T-helper 2 cell treated with Interferon-gamma antibody and Interleukin-4, amounts not matched to agents 5 μg/mL and 100 μg/mL, for 36 hours (primary cell): ENCODE measurements at regions not wholly inside any gene's neighbourhood (a gene's known extent, or its start where the extent isn't known, plus 50 kb on each side); places are given as distances from the start of the nearest gene placed in this dataset.
"Not testable (repeated sequence)": the region's sequence is repeated elsewhere in the genome, so short reads cannot be mapped to it uniquely, and the experiment has no call there.

Experiments used
- DNase-seq: peaks from one replicate; pipeline ENCODE4 v3.0.0; 2021; ENCODE audit warnings: low spot score
- H3K27ac Mint-ChIP-seq: one replicate; pipeline ENCODE4 v1.8.0; 2021; ENCODE audit warnings: mild to moderate bottlenecking, mixed read lengths
- H3K27me3 Mint-ChIP-seq: one replicate; pipeline ENCODE4 v1.8.0; 2021; ENCODE audit warnings: low read depth, mixed read lengths
- H3K36me3 Mint-ChIP-seq: one replicate; pipeline ENCODE4 v1.8.0; 2021; ENCODE audit warnings: low read depth, mixed read lengths
- H3K4me1 Mint-ChIP-seq: one replicate; pipeline ENCODE4 v1.8.0; 2021; ENCODE audit warnings: low read depth, mixed read lengths
- H3K4me3 Mint-ChIP-seq: one replicate; pipeline ENCODE4 v1.8.0; 2022; ENCODE audit warnings: mild to moderate bottlenecking, moderate library complexity, mixed read lengths
- H3K9me3 Mint-ChIP-seq: one replicate; pipeline ENCODE4 v1.8.0; 2021; ENCODE audit warnings: mixed read lengths

DNA sequence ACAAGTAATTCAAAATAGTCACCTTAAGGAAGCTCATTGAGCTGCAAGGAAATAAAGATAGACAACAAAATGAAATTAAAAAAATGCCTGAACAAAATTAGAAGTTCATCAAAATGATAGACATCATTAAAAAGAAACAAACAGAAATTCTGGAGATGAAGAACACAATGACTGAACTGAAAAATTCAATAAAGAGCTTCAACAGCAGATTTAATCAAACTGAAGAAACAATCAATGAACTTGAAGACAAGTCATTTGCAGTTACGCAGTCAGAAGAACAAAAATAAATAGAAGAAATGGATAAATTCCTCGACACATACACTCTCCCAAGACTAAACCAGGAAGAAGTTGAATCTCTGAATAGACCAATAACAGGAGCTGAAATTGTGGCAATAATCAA lies 390.0 kb upstream of the SPAG17 start:
- peaks cover 27% of the 10 kb centered on the region for H3K9me3 Mint-ChIP-seq
- H3K27me3 Mint-ChIP-seq = no peaks in the 10 kb centered on the region
- no peaks in the 10 kb centered on the region for H3K36me3 Mint-ChIP-seq
- H3K4me1 Mint-ChIP-seq = no peaks in the 10 kb centered on the region
- DNase-seq = no peak
- no peak overlapping the region for H3K4me3 Mint-ChIP-seq
- H3K27ac Mint-ChIP-seq = no peak overlapping the region

- H3K4me3 Mint-ChIP-seq = no peak overlapping the region
- H3K27ac Mint-ChIP-seq = no peak overlapping the region
- peaks cover 12% of the 10 kb centered on the region for H3K9me3 Mint-ChIP-seq
- H3K36me3 Mint-ChIP-seq = no peaks in the 10 kb centered on the region
- DNase-seq = no peak
- no peaks in the 10 kb centered on the region for H3K27me3 Mint-ChIP-seq
- no peaks in the 10 kb centered on the region for H3K4me1 Mint-ChIP-seq
These were observed 380.1 kb upstream of the SPAG17 start for GRCh38 chr1:118564961-118565703.

GRCh38 chr1:118563981-118564951 lies 379.2 kb upstream of the SPAG17 start:
- no peak overlapping the region for H3K27ac Mint-ChIP-seq
- no peaks in the 10 kb centered on the region for H3K27me3 Mint-ChIP-seq
- H3K36me3 Mint-ChIP-seq = no peaks in the 10 kb centered on the region
- no peak for DNase-seq
- no peaks in the 10 kb centered on the region for H3K4me1 Mint-ChIP-seq
- H3K9me3 Mint-ChIP-seq = peaks cover 12% of the 10 kb centered on the region
- H3K4me3 Mint-ChIP-seq = no peak overlapping the region

DNA sequence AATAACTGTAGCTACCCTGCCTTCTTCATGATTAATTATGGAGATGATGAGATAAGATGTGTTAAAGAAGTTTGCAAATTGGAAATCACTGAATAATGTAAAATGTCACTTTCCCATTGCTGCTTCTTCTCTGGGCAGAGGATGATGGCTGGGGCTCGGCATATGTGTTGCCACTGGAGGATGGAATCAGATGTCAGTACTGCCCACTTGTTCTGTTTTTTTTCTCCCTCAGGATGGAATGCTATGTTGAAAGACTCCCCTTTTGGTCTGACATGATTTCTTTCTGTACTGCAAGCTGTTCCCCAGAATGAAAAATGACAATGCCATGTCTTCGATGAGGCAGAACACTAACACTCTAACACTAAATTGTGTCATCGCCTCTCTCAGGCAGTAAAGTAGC lies 373.9 kb upstream of the SPAG17 start:
- DNase-seq = no peak
- peaks cover 13% of the 10 kb centered on the region for H3K9me3 Mint-ChIP-seq
- H3K4me3 Mint-ChIP-seq = no peak overlapping the region
- H3K27ac Mint-ChIP-seq = no peak overlapping the region
- H3K27me3 Mint-ChIP-seq = no peaks in the 10 kb centered on the region
- no peaks in the 10 kb centered on the region for H3K4me1 Mint-ChIP-seq
- no peaks in the 10 kb centered on the region for H3K36me3 Mint-ChIP-seq

GRCh38 chr1:118556936-118557335 lies 371.9 kb upstream of the SPAG17 start:
- H3K36me3 Mint-ChIP-seq = no peaks in the 10 kb centered on the region

DNA sequence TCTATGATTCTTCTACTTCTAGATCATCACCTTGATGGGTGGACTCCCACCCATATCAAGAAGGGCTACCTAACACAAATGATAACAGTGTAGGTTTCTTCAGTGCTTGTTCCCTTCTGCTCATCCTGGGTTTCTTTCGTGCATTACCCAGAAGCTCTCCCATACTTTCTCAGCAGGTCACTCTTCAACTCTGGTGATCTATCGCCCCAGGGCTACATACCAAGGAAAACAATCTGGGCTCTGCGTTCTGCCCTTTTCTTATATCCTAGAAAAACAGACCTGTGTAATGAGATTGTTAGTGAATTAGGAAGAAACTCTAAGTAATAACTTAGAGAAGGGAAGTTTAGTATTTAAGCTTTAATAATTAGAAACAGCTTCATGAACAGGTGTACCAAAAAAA lies 370.6 kb upstream of the SPAG17 start:
- Mint-ChIP-seq H3K27ac (no peak overlapping the region), H3K4me1 (no peaks in the 10 kb centered on the region), H3K36me3 (no peaks in the 10 kb centered on the region), H3K9me3 (peaks cover 31% of the 10 kb centered on the region), H3K4me3 (no peak overlapping the region), H3K27me3 (no peaks in the 10 kb centered on the region)
- DNase-seq = no peak

More at GRCh38 chr1:118556936-118557335, 371.9 kb upstream of the SPAG17 start:
- H3K9me3 Mint-ChIP-seq = peaks cover 27% of the 10 kb centered on the region
- no peak for DNase-seq
- no peaks in the 10 kb centered on the region for H3K27me3 Mint-ChIP-seq
- no peaks in the 10 kb centered on the region for H3K4me1 Mint-ChIP-seq
- no peak overlapping the region for H3K27ac Mint-ChIP-seq
- H3K4me3 Mint-ChIP-seq = no peak overlapping the region

GRCh38 chr1:118535901-118536300 lies 350.9 kb upstream of the SPAG17 start:
- H3K4me1 Mint-ChIP-seq = no peaks in the 10 kb centered on the region
- no peaks in the 10 kb centered on the region for H3K27me3 Mint-ChIP-seq
- H3K27ac Mint-ChIP-seq = no peak overlapping the region
- H3K4me3 Mint-ChIP-seq = no peak overlapping the region
- H3K9me3 Mint-ChIP-seq = peaks cover 4% of the 10 kb centered on the region
- no peaks in the 10 kb centered on the region for H3K36me3 Mint-ChIP-seq
- no peak for DNase-seq

- H3K9me3 Mint-ChIP-seq = peaks cover 29% of the 10 kb centered on the region
- not testable (repeated sequence) for H3K27me3 Mint-ChIP-seq, H3K36me3 Mint-ChIP-seq, DNase-seq, H3K27ac Mint-ChIP-seq, H3K4me1 Mint-ChIP-seq, H3K4me3 Mint-ChIP-seq
These were observed 326.9 kb upstream of the SPAG17 start for GRCh38 chr1:118511922-118512321.

DNA sequence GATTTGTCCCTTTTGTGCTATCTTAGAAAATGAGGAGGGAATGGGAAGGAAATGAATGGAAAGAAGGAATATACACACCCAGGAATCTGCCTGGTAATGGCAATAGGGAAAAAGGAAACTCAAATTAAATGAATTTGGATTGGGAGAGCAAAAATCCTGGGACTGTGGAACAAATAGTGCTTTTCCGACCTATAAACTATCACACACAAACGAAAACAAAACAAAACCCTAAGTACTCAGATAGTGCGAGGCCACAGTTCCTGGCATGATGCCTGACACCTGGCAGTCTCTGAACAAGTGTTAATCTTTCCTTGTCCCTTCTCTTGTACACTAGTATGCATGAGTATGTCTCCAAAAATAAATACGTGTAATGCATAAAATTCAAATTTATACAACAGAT lies 319.8 kb upstream of the SPAG17 start:
- Mint-ChIP-seq H3K27ac (no peak overlapping the region), H3K36me3 (no peaks in the 10 kb centered on the region), H3K27me3 (no peaks in the 10 kb centered on the region), H3K4me3 (no peak overlapping the region), H3K4me1 (no peaks in the 10 kb centered on the region), H3K9me3 (peaks cover 4% of the 10 kb centered on the region)
- DNase-seq = no peak

GRCh38 chr1:118504221-118504644 lies 319.2 kb upstream of the SPAG17 start:
- Mint-ChIP-seq H3K9me3 (peaks cover 4% of the 10 kb centered on the region), H3K36me3 (no peaks in the 10 kb centered on the region), H3K27me3 (no peaks in the 10 kb centered on the region), H3K4me3 (no peak overlapping the region), H3K4me1 (no peaks in the 10 kb centered on the region), H3K27ac (no peak overlapping the region)
- no peak for DNase-seq

GRCh38 chr1:118503752-118504151 lies 318.7 kb upstream of the SPAG17 start:
- Mint-ChIP-seq H3K27me3 (no peaks in the 10 kb centered on the region), H3K27ac (no peak overlapping the region), H3K4me3 (no peak overlapping the region), H3K9me3 (peaks cover 4% of the 10 kb centered on the region), H3K36me3 (no peaks in the 10 kb centered on the region), H3K4me1 (no peaks in the 10 kb centered on the region)
- no peak for DNase-seq

DNA sequence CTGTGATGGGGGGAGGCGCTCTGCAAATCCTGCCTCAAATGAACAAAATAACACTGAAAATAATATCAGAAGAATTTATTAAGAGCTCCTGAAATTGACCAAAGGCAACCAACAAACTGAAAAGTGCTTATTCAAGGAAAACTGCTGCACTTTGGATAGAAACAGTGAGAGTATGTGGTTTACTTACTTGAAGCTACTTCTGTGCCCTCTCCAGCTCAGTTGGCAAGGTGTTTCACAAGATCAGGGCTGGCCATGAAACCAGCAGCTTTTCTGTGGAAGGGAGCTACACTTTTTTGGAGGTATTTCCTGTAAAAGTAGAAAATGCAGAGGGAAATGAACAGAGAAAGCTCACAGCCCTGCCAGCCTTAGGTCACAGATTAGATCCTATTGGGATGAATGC lies 310.0 kb upstream of the SPAG17 start:
- H3K27ac Mint-ChIP-seq = no peak overlapping the region
- H3K9me3 Mint-ChIP-seq = peaks cover 4% of the 10 kb centered on the region
- H3K4me1 Mint-ChIP-seq = no peaks in the 10 kb centered on the region
- DNase-seq = no peak
- H3K4me3 Mint-ChIP-seq = no peak overlapping the region
- no peaks in the 10 kb centered on the region for H3K27me3 Mint-ChIP-seq
- no peaks in the 10 kb centered on the region for H3K36me3 Mint-ChIP-seq

- peaks cover 7% of the 10 kb centered on the region for H3K9me3 Mint-ChIP-seq
- no peak overlapping the region for H3K27ac Mint-ChIP-seq
- no peak overlapping the region for H3K4me3 Mint-ChIP-seq
- H3K4me1 Mint-ChIP-seq = no peaks in the 10 kb centered on the region
- H3K27me3 Mint-ChIP-seq = no peaks in the 10 kb centered on the region
- DNase-seq = no peak
- no peaks in the 10 kb centered on the region for H3K36me3 Mint-ChIP-seq
These were observed 303.8 kb upstream of the SPAG17 start for GRCh38 chr1:118488787-118489186.

DNA sequence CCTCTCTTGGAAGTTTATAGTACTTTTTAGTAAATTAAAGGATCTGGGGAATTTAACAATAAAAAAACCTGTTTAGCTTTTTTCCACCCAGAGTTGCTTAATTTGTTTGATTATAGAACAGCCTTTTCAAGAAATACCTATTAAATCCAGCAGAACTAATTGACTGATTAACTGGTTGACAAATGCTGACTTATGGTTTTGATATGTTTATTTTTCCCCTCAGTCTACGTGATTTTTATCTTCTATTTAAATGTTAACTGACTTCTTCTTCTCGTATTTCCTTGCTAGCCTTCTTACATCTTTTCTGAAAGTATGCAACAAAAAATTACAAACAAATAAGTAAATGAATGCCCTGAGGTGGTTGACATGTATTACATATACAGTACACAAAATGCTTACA lies 302.9 kb upstream of the SPAG17 start:
- Mint-ChIP-seq H3K27ac (no peak overlapping the region), H3K36me3 (no peaks in the 10 kb centered on the region), H3K4me3 (no peak overlapping the region), H3K27me3 (no peaks in the 10 kb centered on the region), H3K4me1 (no peaks in the 10 kb centered on the region), H3K9me3 (peaks cover 10% of the 10 kb centered on the region)
- DNase-seq = no peak
